Chondrocyte (in vitro differentiated cells): ENCODE measurements at regions not wholly inside any gene's neighbourhood (a gene's known extent, or its start where the extent isn't known, plus 50 kb on each side); places are given as distances from the start of the nearest gene placed in this dataset.

Experiments used
- DNase-seq: peaks from one replicate; pipeline ENCODE4 v3.0.0; 2021; ENCODE audit warnings: mixed read lengths, low spot score
- H3K27ac Mint-ChIP-seq: one replicate; pipeline ENCODE4 v1.8.0; 2021; ENCODE audit warnings: mild to moderate bottlenecking, moderate library complexity, mixed read lengths; ENCODE audit not compliant: unreplicated experiment
- H3K27me3 Mint-ChIP-seq: 2 replicates; pipeline ENCODE4 v1.8.0; 2021; ENCODE audit warnings: low read depth, mixed read lengths
- H3K36me3 Mint-ChIP-seq: 2 replicates; pipeline ENCODE4 v1.8.0; 2021; ENCODE audit warnings: low read depth, mixed read lengths
- H3K4me1 Mint-ChIP-seq: 2 replicates; pipeline ENCODE4 v1.8.0; 2021; ENCODE audit warnings: low read depth, mild to moderate bottlenecking, mixed read lengths
- H3K4me3 Mint-ChIP-seq: one replicate; pipeline ENCODE4 v1.8.0; 2021; ENCODE audit warnings: mild to moderate bottlenecking, moderate library complexity, mixed read lengths; ENCODE audit not compliant: unreplicated experiment
- H3K9me3 Mint-ChIP-seq: 2 replicates; pipeline ENCODE4 v1.8.0; 2021; ENCODE audit warnings: low read depth, mixed read lengths
- CTCF ChIP-seq: fragments of 200-600 bp; sonication (generic); IDR thresholded peaks from 2 replicates; pipeline ENCODE4 v1.5.0; 2021; ENCODE audit warnings: antibody characterized with exemption, mild to moderate bottlenecking, moderate library complexity

- Mint-ChIP-seq H3K4me3 (no peak overlapping the region), H3K27ac (no peak overlapping the region), H3K36me3 (peaks cover 9% of the 10 kb centered on the region), H3K4me1 (no peaks in the 10 kb centered on the region), H3K9me3 (peaks cover 19% of the 10 kb centered on the region), H3K27me3 (no peaks in the 10 kb centered on the region)
- no peak for TF ChIP-seq CTCF
- DNase-seq, result no peak
Measured at GRCh38 chr16:72429671-72430081, 257.7 kb upstream of the PMFBP1 start.

GRCh38 chr16:72428681-72429376 is 256.9 kb upstream of the PMFBP1 start:
- no peak overlapping the region for H3K27ac Mint-ChIP-seq
- H3K27me3 Mint-ChIP-seq, result no peaks in the 10 kb centered on the region
- no peak overlapping the region for H3K4me3 Mint-ChIP-seq

GRCh38 chr16:72427783-72428331 is 255.9 kb upstream of the PMFBP1 start:
- no peak for DNase-seq
- Mint-ChIP-seq H3K9me3 (peaks cover 21% of the 10 kb centered on the region), H3K4me3 (no peak overlapping the region), H3K36me3 (peaks cover 5% of the 10 kb centered on the region), H3K27ac (no peak overlapping the region), H3K27me3 (no peaks in the 10 kb centered on the region), H3K4me1 (no peaks in the 10 kb centered on the region)
- no peak for TF ChIP-seq CTCF

More at GRCh38 chr16:72428681-72429376, 256.9 kb upstream of the PMFBP1 start:
- no peak for DNase-seq
- Mint-ChIP-seq H3K9me3 (peaks cover 17% of the 10 kb centered on the region), H3K36me3 (peaks cover 5% of the 10 kb centered on the region), H3K4me1 (no peaks in the 10 kb centered on the region)
- no peak for TF ChIP-seq CTCF

- Mint-ChIP-seq H3K27ac (no peak overlapping the region), H3K9me3 (peaks cover 26% of the 10 kb centered on the region)
- DNase-seq, result no peak
Measured at GRCh38 chr16:72427051-72427782, 255.3 kb upstream of the PMFBP1 start.

More at GRCh38 chr16:72427051-72427782, 255.3 kb upstream of the PMFBP1 start:
- peaks cover 9% of the 10 kb centered on the region for H3K36me3 Mint-ChIP-seq
- no peak overlapping the region for H3K4me3 Mint-ChIP-seq
- no peaks in the 10 kb centered on the region for H3K4me1 Mint-ChIP-seq
- no peaks in the 10 kb centered on the region for H3K27me3 Mint-ChIP-seq
- no peak for TF ChIP-seq CTCF
